Jurkat, Clone E6-1 (cell line): ENCODE measurements at regions not wholly inside any gene's neighbourhood (a gene's known extent, or its start where the extent isn't known, plus 50 kb on each side); places are given as distances from the start of the nearest gene placed in this dataset.

Experiments used
- DNase-seq: peaks from one replicate; pipeline ENCODE4 v3.0.0-alpha.2; 2011; ENCODE audit warnings: low read depth, low spot score
- H3K4me3 ChIP-seq: 2 replicates; pipeline ENCODE4 v1.5.1; 2011; ENCODE audit warnings: mild to moderate bottlenecking, low read length, control low read depth, moderate library complexity

DNA sequence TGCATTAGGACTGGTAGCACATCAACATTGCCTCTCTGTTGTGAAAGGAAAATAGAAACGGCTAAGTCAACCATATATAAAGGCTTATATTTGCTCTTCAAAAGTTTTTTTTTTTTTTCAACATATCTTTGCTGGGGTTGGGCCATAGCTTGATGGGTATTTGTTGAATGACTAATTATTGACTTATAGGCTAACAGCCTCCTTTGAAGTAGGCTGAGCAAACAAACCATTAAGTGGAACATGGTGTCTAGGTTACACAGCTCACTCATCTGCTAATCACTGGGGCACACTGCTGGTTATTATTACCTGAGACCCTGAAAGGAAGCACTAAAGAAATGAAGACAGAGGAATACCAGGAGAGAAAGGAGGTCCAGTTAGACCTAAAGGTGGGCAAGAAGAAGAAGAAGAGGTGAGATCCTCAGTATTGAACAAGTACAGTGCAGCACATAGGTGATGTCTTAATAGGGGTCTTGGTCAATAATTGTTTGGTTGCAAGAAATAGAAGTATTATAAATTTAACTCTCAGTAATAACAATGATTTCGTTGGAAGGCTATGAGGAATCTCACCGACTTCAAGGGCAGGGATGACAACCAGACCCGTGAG lies 139.4 kb downstream of the RPLP1 start:
- no peak for DNase-seq
- no peak overlapping the region for H3K4me3 ChIP-seq

DNA sequence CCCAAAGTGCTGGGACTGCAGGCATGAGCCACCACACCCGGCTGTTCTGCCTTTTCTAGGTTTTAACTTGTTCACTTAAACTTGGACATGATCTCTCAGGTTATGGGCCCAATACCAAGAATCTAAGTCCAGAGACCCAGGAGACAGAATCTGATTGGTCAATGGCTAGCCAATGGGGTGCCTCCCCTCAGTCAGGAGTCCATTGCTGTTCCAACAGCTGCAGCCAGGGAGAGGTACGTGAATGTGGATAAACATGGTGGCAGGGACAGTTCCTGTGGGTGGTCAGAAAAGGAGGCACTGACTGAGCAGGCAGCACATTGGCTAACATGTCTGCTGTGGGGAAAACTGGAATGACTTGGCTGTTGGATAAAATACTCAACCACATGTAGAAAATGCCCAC lies 140.3 kb downstream of the RPLP1 start:
- no peak for DNase-seq
- H3K4me3 ChIP-seq = no peak overlapping the region

DNA sequence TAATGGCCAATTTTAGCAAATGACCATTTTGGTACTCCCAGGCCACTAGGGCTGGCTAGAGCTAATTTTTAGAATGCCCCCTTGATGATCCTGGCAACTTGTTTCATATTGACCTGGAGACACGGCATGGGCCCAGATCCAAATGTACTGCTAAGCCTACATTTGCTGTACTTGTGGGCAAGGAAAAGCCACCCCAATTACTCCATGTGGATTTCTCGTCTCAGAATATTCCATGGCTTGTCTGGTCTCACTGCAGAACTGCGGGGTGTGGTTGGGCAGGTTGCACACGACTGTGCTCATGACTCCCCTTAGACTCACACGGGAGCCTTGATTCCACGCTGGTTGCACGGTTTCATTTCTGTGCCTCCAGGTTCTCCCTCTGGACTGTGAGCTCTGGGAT lies 140.9 kb downstream of the RPLP1 start:
- H3K4me3 ChIP-seq = no peak overlapping the region
- no peak for DNase-seq

GRCh38 chr15:69593981-69594966 lies 141.7 kb downstream of the RPLP1 start:
- DNase-seq = no peak
- H3K4me3 ChIP-seq = no peak overlapping the region

DNA sequence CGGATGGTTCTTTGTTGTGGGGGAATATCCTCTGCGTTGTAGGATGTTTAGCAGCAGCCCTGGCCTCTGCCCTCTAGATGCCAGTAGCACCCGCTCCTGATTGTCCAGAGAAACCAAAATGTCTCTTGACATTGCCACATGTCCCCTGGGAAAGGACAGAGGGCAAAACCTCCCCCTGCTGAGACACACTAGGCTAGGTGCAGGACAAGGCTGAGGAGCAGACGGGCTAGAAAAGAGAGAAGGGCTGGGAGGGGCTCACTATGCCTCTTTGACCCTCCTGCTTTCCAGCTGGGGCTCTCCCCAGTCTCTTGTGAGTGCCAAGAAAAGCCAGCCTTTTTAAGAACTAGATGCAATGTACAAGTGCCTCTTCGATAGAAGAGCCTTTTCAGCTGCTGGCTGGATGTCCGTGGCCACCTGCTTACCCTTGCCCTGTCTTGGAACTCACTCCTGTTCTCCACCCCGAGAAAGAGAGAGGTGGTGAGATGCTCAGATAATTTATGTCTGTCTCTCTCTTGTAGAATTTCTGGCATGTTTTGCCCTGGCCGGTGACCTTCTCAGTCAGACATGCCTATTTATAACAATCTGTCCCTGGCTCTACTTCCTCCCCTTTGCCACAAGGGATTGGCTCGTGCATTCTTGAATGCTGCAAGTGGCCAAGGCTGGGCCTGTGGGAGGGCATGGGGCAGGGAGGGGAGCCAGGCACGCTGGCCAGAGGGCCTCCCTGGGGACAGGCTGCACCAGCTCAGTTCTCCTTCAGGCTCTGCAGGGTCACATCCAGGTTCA lies 142.6 kb downstream of the RPLP1 start:
- no peak for DNase-seq
- no peak overlapping the region for H3K4me3 ChIP-seq

GRCh38 chr15:69597061-69597592 lies 144.5 kb downstream of the RPLP1 start:
- no peak overlapping the region for H3K4me3 ChIP-seq
- no peak for DNase-seq

GRCh38 chr15:69599271-69599670 lies 146.7 kb downstream of the RPLP1 start:
- DNase-seq = no peak
- no peak overlapping the region for H3K4me3 ChIP-seq

- DNase-seq = no peak
- no peak overlapping the region for H3K4me3 ChIP-seq
Observed at GRCh38 chr15:69600556-69601085, 148.0 kb downstream of the RPLP1 start.

DNA sequence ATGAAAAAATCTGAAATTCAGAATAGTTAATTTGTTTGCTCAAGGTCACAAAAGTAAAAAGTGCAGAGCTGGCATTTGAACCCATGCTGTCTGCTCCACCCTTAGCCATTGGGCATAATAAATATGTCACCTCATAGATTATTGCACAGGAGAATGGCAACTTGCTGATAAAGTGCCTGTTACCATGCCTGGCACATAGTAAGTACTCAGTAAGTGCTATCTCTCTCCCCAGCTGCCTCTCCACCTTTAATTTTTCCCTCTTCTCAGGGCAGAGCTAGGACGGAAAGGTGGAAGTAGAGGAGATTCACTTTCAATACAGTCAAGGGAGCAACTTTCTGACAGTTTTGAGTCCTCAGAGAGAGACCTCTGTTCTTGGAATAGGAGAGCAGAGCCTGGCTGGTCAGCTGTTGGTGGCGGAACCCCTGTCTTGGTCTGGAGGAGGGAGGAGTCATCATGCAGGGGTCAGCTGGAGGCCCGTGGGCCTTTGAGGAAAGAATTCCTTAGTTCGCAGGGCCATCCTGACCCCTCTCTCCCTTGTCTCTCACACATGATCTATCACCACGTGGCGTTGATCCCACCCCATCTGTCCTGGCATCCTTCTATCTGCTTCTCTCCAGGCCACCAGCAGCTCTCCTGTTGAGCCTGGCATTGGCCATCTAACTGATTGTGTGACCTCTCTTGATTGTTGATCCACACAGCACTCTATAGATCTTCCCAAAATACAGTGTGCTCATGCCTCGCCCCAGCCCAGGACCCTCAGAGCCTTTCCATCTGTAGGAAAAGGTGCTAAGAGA lies 149.3 kb downstream of the RPLP1 start:
- DNase-seq = no peak

DNA sequence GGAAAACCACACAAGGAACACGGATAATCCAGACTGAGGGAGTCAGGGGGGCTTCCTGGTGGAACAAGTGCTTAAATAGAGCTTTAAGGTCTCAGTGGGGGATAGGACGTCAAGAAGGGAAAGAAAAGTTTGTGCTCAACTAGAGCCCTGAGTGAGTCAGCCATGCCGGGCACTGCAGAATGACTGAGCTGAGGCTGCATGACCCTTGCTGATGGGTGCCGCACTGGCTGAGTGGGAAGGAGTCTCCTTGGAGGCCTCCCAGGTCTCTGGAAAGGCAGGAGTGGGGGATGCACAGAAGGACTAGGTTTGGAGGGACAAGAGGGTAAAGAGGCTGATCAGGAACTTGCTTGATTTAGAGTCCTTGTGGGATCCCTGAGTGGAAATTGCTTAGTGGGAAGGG lies 150.3 kb downstream of the RPLP1 start:
- no peak for DNase-seq
- no peak overlapping the region for H3K4me3 ChIP-seq

More for the DNA sequence above, 149.3 kb downstream of the RPLP1 start:
- H3K4me3 ChIP-seq = no peak overlapping the region

GRCh38 chr15:69603369-69604071 lies 150.9 kb downstream of the RPLP1 start:
- no peak overlapping the region for H3K4me3 ChIP-seq
- DNase-seq = no peak

- no peak overlapping the region for H3K4me3 ChIP-seq
- DNase-seq = peak; percentile 9
Observed at GRCh38 chr15:69604072-69604411, 151.4 kb downstream of the RPLP1 start.

DNA sequence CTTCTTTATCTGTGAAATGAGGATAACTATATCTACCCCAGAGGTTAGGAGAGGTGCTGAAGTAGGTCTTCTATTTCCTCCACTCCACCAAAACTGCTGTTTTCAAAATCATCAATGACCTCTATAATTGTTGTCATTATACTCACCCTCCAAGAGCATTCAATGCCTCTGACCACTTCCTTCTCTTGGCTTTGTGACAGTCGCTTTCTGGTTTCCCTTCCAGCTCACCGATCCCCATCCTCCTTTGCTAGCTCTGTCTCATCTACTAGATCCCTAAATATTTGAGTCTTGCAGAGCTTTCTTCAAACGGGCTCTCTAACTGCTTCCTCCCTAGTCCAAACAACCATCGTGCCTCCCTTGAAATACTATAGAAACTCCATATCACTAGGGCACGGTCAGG lies 153.5 kb downstream of the RPLP1 start:
- no peak for DNase-seq
- H3K4me3 ChIP-seq = no peak overlapping the region

- no peak for DNase-seq
- H3K4me3 ChIP-seq = no peak overlapping the region
Observed at GRCh38 chr15:69606921-69607500, 154.4 kb downstream of the RPLP1 start.

DNA sequence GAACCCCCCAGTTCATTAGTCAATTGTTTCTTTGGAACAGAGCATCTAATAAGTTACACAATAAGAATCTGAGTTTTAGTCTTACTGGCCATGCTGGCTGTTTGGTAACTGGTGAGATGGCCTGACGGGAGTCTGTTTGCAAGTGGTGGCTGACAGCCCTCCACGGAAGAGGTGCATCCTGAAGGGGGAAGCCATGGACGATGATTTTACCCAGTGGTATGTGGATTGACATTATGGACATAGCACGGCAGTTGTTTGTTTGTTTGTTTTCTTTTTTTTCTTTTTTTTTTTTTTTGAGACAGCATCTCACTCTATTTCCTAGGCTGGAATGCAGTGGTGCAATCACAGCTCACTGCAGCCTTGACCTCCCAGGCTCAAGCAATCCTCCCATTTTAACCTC lies 156.0 kb downstream of the RPLP1 start:
- no peak for DNase-seq
- no peak overlapping the region for H3K4me3 ChIP-seq

GRCh38 chr15:69609176-69609575 lies 156.6 kb downstream of the RPLP1 start:
- DNase-seq = no peak

DNA sequence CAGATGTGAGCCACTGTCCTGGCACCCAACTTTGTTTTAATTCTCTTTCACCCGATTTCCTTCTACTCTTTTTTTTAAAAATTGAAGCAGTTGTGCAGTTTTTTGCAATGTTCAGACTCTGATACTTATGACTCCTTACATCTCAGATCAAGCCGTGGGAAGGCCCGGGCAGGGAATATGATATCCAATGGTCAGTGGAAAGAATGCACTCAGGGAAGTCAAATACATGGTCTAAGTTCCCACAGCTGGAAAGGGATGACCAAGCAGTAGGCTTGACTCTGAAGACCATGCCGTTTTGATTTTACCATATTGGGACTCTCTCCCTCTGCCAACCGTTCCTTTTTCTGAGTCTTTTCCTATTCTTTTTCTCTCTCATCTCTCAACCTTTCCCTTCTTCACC lies 157.2 kb downstream of the RPLP1 start:
- DNase-seq = no peak

More at GRCh38 chr15:69609176-69609575, 156.6 kb downstream of the RPLP1 start:
- H3K4me3 ChIP-seq = no peak overlapping the region

GRCh38 chr15:69610277-69610676 lies 157.7 kb downstream of the RPLP1 start:
- DNase-seq = no peak
- H3K4me3 ChIP-seq = no peak overlapping the region

More for the DNA sequence above, 157.2 kb downstream of the RPLP1 start:
- no peak overlapping the region for H3K4me3 ChIP-seq
